ENCODE measurements at regions not wholly inside any gene's neighbourhood (a gene's known extent, or its start where the extent isn't known, plus 50 kb on each side); places are given as distances from the start of the nearest gene placed in this dataset.
"Not testable (repeated sequence)": the region's sequence is repeated elsewhere in the genome, so short reads cannot be mapped to it uniquely, and the experiment has no call there.

GRCh38 chr9:67417341-67417983, 425.1 kb upstream of the SPATA31A3 start:
- H3K9me3 ChIP-seq (ENCODE audit: insufficient read depth, low read depth, low read length); H3K27me3 ChIP-seq (ENCODE audit: insufficient read depth, low read length); H3K36me3 ChIP-seq (ENCODE audit: insufficient read depth, low read depth, low read length); H3K4me3 ChIP-seq (ENCODE audit: low read length); H3K4me1 ChIP-seq (ENCODE audit: insufficient read depth, low read length); H3K27ac ChIP-seq (ENCODE audit: low read length); H3K9ac ChIP-seq (ENCODE audit: low read depth, low read length): not testable (repeated sequence)

GRCh38 chr9:67416639-67417038, 424.3 kb upstream of the SPATA31A3 start:
- H3K9me3 ChIP-seq (ENCODE audit: insufficient read depth, low read depth, low read length); H3K36me3 ChIP-seq (ENCODE audit: insufficient read depth, low read depth, low read length); H3K4me3 ChIP-seq (ENCODE audit: low read length); H3K27ac ChIP-seq (ENCODE audit: low read length); H3K9ac ChIP-seq (ENCODE audit: low read depth, low read length); H3K27me3 ChIP-seq (ENCODE audit: insufficient read depth, low read length); H3K4me1 ChIP-seq (ENCODE audit: insufficient read depth, low read length): not testable (repeated sequence)

- H3K4me1 ChIP-seq (ENCODE audit: insufficient read depth, low read length); H3K4me3 ChIP-seq (ENCODE audit: low read length); H3K9me3 ChIP-seq (ENCODE audit: insufficient read depth, low read depth, low read length); H3K9ac ChIP-seq (ENCODE audit: low read depth, low read length); H3K36me3 ChIP-seq (ENCODE audit: insufficient read depth, low read depth, low read length); H3K27ac ChIP-seq (ENCODE audit: low read length); H3K27me3 ChIP-seq (ENCODE audit: insufficient read depth, low read length): not testable (repeated sequence)
Measured at GRCh38 chr9:67410606-67411220, 418.4 kb upstream of the SPATA31A3 start.

- H3K27ac ChIP-seq (ENCODE audit: low read length); H3K9me3 ChIP-seq (ENCODE audit: insufficient read depth, low read depth, low read length); H3K9ac ChIP-seq (ENCODE audit: low read depth, low read length); H3K27me3 ChIP-seq (ENCODE audit: insufficient read depth, low read length); H3K4me1 ChIP-seq (ENCODE audit: insufficient read depth, low read length); H3K4me3 ChIP-seq (ENCODE audit: low read length); H3K36me3 ChIP-seq (ENCODE audit: insufficient read depth, low read depth, low read length): not testable (repeated sequence)
Measured at GRCh38 chr9:67403739-67404138, 411.4 kb upstream of the SPATA31A3 start.

- H3K4me3 ChIP-seq (ENCODE audit: low read length); H3K9me3 ChIP-seq (ENCODE audit: insufficient read depth, low read depth, low read length); H3K36me3 ChIP-seq (ENCODE audit: insufficient read depth, low read depth, low read length); H3K9ac ChIP-seq (ENCODE audit: low read depth, low read length); H3K4me1 ChIP-seq (ENCODE audit: insufficient read depth, low read length); H3K27me3 ChIP-seq (ENCODE audit: insufficient read depth, low read length); H3K27ac ChIP-seq (ENCODE audit: low read length): not testable (repeated sequence)
Measured at GRCh38 chr9:67397731-67398130, 405.4 kb upstream of the SPATA31A3 start.

- not testable (repeated sequence) for H3K27me3 ChIP-seq (ENCODE audit: insufficient read depth, low read length); H3K27ac ChIP-seq (ENCODE audit: low read length); H3K9me3 ChIP-seq (ENCODE audit: insufficient read depth, low read depth, low read length)
Measured at GRCh38 chr9:67394782-67395181, 402.4 kb upstream of the SPATA31A3 start.

GRCh38 chr9:67394038-67394437, 401.7 kb upstream of the SPATA31A3 start:
- H3K36me3 ChIP-seq (ENCODE audit: insufficient read depth, low read depth, low read length); H3K27ac ChIP-seq (ENCODE audit: low read length); H3K9ac ChIP-seq (ENCODE audit: low read depth, low read length); H3K4me3 ChIP-seq (ENCODE audit: low read length); H3K4me1 ChIP-seq (ENCODE audit: insufficient read depth, low read length); H3K9me3 ChIP-seq (ENCODE audit: insufficient read depth, low read depth, low read length); H3K27me3 ChIP-seq (ENCODE audit: insufficient read depth, low read length): not testable (repeated sequence)

More at GRCh38 chr9:67394782-67395181, 402.4 kb upstream of the SPATA31A3 start:
- H3K36me3 ChIP-seq (ENCODE audit: insufficient read depth, low read depth, low read length); H3K9ac ChIP-seq (ENCODE audit: low read depth, low read length); H3K4me3 ChIP-seq (ENCODE audit: low read length); H3K4me1 ChIP-seq (ENCODE audit: insufficient read depth, low read length): not testable (repeated sequence)

GRCh38 chr9:67369664-67370063, 377.3 kb upstream of the SPATA31A3 start:
- H3K27ac ChIP-seq (ENCODE audit: low read length); H3K9ac ChIP-seq (ENCODE audit: low read depth, low read length); H3K36me3 ChIP-seq (ENCODE audit: insufficient read depth, low read depth, low read length); H3K9me3 ChIP-seq (ENCODE audit: insufficient read depth, low read depth, low read length); H3K4me3 ChIP-seq (ENCODE audit: low read length); H3K27me3 ChIP-seq (ENCODE audit: insufficient read depth, low read length); H3K4me1 ChIP-seq (ENCODE audit: insufficient read depth, low read length): not testable (repeated sequence)

GRCh38 chr9:67362325-67362724, 370.0 kb upstream of the SPATA31A3 start:
- not testable (repeated sequence) for H3K27me3 ChIP-seq (ENCODE audit: insufficient read depth, low read length); H3K4me1 ChIP-seq (ENCODE audit: insufficient read depth, low read length); H3K9ac ChIP-seq (ENCODE audit: low read depth, low read length); H3K9me3 ChIP-seq (ENCODE audit: insufficient read depth, low read depth, low read length); H3K4me3 ChIP-seq (ENCODE audit: low read length); H3K27ac ChIP-seq (ENCODE audit: low read length); H3K36me3 ChIP-seq (ENCODE audit: insufficient read depth, low read depth, low read length)

GRCh38 chr9:67353961-67354360, 361.6 kb upstream of the SPATA31A3 start:
- not testable (repeated sequence) for H3K4me3 ChIP-seq (ENCODE audit: low read length); H3K9ac ChIP-seq (ENCODE audit: low read depth, low read length); H3K4me1 ChIP-seq (ENCODE audit: insufficient read depth, low read length); H3K9me3 ChIP-seq (ENCODE audit: insufficient read depth, low read depth, low read length); H3K27ac ChIP-seq (ENCODE audit: low read length); H3K27me3 ChIP-seq (ENCODE audit: insufficient read depth, low read length); H3K36me3 ChIP-seq (ENCODE audit: insufficient read depth, low read depth, low read length)

GRCh38 chr9:67349424-67349759, 357.0 kb upstream of the SPATA31A3 start:
- not testable (repeated sequence) for H3K36me3 ChIP-seq (ENCODE audit: insufficient read depth, low read depth, low read length); H3K27me3 ChIP-seq (ENCODE audit: insufficient read depth, low read length); H3K9ac ChIP-seq (ENCODE audit: low read depth, low read length); H3K4me1 ChIP-seq (ENCODE audit: insufficient read depth, low read length); H3K27ac ChIP-seq (ENCODE audit: low read length); H3K4me3 ChIP-seq (ENCODE audit: low read length); H3K9me3 ChIP-seq (ENCODE audit: insufficient read depth, low read depth, low read length)

- H3K36me3 ChIP-seq (ENCODE audit: insufficient read depth, low read depth, low read length); H3K27ac ChIP-seq (ENCODE audit: low read length); H3K9me3 ChIP-seq (ENCODE audit: insufficient read depth, low read depth, low read length); H3K4me1 ChIP-seq (ENCODE audit: insufficient read depth, low read length); H3K9ac ChIP-seq (ENCODE audit: low read depth, low read length); H3K27me3 ChIP-seq (ENCODE audit: insufficient read depth, low read length); H3K4me3 ChIP-seq (ENCODE audit: low read length): not testable (repeated sequence)
Measured at GRCh38 chr9:67348562-67349423, 356.4 kb upstream of the SPATA31A3 start.
